Hepatocyte (in vitro differentiated cells): ENCODE measurements at regions not wholly inside any gene's neighbourhood (a gene's known extent, or its start where the extent isn't known, plus 50 kb on each side); places are given as distances from the start of the nearest gene placed in this dataset.

Source experiments
- EZH2 ChIP-seq: fragments of 200-600 bp; sonication (generic); IDR thresholded peaks from 2 replicates; pipeline ENCODE4 v1.6.1; 2016; ENCODE audit warnings: antibody characterized with exemption, mild to moderate bottlenecking, borderline replicate concordance
- EZH2phosphoT487 ChIP-seq: fragments of 200-600 bp; sonication (generic); IDR thresholded peaks from one replicate; pipeline ENCODE4 v1.6.1; 2018; ENCODE audit warnings: antibody characterized with exemption, mild to moderate bottlenecking, low read depth, moderate library complexity; ENCODE audit not compliant: unreplicated experiment, severe bottlenecking
- TF ChIP-seq, protein P1 (sequence below): fragments of 200-600 bp; sonication (generic); IDR thresholded peaks from 2 replicates; pipeline ENCODE4 v1.5.1; 2016; ENCODE audit warnings: antibody characterized with exemption, mild to moderate bottlenecking; ENCODE audit not compliant: poor library complexity

DNA sequence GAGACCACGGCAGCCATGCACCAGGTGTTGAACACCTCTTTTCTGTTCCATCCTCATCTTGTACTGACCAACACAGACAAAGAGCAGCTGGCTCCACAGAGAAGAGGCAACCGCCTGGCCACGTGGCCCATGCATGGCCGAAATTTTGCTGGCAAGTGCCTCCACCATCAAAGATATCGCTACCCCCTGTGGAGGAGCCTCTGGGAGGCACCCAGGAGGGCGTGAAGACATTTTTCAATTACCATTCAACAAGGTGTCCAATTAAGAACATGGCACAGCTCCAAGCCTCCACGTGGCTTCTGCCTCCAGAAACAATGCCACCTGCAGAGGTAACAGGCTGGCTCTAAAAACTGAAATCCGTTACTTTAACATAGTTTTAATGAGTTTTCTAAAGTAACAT is 54.4 kb upstream of the CKS2 start:
- TF ChIP-seq, protein P1, sequence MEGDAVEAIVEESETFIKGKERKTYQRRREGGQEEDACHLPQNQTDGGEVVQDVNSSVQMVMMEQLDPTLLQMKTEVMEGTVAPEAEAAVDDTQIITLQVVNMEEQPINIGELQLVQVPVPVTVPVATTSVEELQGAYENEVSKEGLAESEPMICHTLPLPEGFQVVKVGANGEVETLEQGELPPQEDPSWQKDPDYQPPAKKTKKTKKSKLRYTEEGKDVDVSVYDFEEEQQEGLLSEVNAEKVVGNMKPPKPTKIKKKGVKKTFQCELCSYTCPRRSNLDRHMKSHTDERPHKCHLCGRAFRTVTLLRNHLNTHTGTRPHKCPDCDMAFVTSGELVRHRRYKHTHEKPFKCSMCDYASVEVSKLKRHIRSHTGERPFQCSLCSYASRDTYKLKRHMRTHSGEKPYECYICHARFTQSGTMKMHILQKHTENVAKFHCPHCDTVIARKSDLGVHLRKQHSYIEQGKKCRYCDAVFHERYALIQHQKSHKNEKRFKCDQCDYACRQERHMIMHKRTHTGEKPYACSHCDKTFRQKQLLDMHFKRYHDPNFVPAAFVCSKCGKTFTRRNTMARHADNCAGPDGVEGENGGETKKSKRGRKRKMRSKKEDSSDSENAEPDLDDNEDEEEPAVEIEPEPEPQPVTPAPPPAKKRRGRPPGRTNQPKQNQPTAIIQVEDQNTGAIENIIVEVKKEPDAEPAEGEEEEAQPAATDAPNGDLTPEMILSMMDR = no peak
- TF ChIP-seq EZH2phosphoT487 = no peak
- TF ChIP-seq EZH2 = no peak
